ENCODE measurements at regions not wholly inside any gene's neighbourhood (a gene's known extent, or its start where the extent isn't known, plus 50 kb on each side); places are given as distances from the start of the nearest gene placed in this dataset.

DNA sequence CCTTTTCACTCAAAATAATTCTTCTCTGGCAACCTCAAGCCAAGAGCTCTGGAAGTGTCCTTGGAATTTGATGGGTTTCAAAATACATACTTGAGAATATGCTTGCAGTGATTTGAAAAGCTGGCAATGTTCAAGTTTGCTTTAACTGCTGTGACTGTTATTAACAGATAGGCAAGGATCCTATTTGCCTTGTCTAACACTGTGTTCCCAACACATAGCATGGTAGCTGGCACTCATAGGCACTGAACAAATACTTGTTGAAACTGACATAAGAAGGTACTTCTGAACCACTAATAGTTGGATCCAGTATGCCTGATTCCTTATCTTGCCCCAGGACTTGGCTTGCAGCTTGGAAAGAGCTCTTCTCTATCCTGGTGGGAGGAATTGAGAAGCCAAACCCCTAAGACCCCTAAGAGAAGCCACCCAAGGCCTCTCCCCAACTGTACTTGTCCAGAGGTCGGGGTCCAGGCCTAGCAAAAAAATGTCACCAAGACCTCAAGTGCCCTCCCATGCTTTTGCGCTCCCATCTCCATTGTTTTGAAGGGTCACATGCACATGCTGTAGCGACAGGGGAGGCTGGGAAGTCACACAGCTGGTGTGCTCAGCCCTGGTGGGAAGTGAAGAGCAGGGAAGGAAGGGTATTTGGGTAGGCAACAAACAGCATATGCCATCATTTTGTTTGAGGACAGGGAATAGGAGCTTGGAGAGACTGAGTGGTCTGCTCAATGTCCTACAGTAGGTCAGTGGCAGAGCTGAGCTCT lies 118.4 kb upstream of the HAAO start:
- no peak for DNase-seq

DNA sequence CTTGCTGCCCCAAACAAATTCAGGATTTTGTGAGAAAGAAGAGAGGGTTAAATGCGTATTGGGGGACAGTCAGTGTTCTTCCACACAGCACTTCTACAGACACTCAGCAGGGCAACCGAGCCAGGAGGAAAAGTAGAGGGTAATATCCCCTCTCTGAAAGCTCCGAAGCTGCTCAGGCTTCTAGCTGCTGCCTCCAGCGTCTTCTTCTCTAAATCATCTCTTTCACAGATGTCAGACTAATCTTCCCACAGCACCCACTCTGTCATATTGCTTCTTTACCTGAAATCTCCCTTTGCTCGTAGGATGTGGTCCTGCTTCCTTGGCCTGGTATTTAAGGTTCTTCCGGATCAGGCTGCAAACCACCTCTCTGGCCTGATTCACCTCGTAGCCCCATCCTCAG lies 117.6 kb upstream of the HAAO start:
- DNase-seq, result no peak

GRCh38 chr2:42908518-42909200 lies 116.3 kb upstream of the HAAO start:
- DNase-seq, result no peak

DNA sequence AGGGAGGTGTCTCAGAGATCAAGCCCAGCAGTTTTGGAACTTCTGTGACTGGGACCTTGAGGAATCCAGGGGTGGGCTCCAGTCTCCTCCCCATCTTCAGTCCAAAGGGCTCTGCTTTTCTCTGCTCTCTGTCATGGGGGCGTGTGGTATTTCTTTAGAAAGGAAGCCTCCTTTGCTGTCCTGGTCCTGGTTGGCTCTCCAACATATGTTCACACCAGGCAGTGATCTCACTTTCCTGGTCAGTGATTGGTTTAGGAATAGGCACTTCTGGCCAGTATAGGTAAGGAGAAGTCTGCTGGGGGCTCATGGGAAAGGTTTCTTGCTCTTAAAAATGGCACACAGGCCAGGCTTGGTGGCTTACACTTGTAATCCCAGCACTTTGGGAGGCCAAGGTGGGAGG lies 115.5 kb upstream of the HAAO start:
- no peak for DNase-seq

- peak; percentile 38 for DNase-seq
Observed at GRCh38 chr2:42906557-42907411, 114.4 kb upstream of the HAAO start.

GRCh38 chr2:42906111-42906556 lies 113.8 kb upstream of the HAAO start:
- no peak for DNase-seq

GRCh38 chr2:42905341-42906110 lies 113.1 kb upstream of the HAAO start:
- DNase-seq, result no peak

- DNase-seq, result no peak
Observed at GRCh38 chr2:42904576-42904876, 112.1 kb upstream of the HAAO start.

- peak; percentile 63 for DNase-seq
Observed at GRCh38 chr2:42903821-42904575, 111.6 kb upstream of the HAAO start.

DNA sequence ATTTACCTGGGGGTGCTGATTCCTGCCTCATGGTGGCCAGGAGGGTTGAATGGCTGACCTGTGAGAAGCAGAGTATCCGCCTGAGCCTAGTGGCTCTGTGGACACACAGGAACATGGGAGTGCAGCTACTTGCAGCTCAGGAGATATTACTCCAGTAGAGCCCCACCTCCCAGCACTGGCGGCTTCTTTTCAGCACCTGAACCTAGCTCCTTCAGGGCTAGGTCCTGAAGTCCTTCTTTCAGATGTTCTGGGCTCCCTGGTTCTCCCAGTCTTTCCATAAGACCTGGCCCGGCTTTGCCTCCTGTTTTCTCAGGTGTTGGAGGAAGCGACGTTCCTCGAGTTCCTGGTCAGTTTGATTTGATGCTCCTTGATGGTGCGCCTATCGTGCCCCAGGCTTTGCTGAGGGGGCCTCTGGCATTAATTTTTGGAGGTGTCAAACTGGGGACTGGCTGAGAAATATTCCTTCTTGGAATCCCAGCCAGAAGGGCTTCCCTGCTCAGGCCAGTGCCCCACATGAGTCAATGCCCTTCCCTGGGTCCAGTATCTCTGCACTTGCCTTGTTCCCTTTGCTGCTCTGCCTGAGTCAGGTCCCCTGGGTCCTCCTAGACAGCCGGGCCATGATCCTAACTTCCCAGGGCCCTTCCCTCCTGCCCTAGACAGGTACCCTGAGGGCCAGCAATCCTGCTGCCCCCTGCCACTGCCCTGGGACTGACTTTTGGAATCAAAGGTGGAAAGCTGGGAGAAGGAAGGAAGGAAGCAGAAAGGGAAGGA lies 110.7 kb upstream of the HAAO start:
- DNase-seq, result no peak

DNA sequence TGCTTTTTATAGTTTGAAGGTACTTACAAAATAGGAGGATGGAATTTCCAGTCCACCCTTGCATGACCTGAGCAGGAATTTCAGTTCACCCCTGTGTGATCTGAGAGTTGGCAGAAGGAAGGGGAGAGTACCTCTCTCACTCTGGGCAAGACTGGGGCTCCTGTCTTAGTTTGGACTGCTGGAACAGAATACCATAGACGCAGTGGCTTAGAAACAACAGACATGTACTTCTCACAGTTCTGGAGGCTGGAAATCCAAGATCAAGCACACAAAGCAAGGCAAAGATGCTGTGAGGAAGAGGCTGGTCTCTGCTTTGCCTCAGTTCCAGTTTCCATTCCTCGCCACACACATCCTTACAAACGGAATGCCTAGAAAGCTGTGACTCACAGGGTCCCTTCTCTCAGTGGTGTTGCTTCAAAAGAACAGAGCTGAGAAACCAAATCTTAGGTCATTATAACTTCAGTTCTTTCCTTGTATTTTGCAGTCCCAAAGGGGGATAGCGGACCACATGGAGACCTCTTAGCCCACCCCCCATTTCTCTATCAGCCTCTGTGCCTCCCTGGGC lies 108.8 kb upstream of the HAAO start:
- no peak for DNase-seq

DNA sequence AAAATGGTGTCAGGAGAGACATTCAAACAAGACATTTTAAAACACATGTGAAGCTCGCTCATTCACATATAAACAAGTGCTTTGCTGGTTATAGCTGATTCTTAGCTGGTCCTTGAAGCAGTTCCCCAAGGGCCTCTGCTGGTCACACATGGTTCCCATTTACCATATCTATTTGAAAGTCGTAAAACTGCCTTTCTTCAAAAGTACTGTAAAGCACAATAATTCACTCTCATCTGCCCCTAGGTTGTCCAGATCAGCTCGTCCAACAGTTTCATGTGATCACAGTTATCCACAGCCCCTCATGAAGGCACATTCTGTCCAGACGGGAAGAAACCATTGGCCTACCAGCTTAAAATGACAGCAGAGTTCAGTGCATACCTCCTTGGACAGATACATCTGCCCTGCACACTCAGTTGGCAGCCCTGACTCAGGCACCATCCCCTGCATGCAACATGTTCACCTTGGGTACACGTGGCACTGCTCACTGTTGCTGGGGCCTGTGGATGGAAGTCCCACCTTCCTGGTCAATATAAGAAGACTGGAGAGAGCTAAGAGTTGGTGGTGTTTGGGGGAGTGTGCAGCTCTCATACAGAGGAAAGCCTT lies 108.0 kb upstream of the HAAO start:
- no peak for DNase-seq

GRCh38 chr2:42897358-42897757 lies 105.0 kb upstream of the HAAO start:
- no peak for DNase-seq

GRCh38 chr2:42895791-42896135 lies 103.4 kb upstream of the HAAO start:
- DNase-seq, result no peak

DNA sequence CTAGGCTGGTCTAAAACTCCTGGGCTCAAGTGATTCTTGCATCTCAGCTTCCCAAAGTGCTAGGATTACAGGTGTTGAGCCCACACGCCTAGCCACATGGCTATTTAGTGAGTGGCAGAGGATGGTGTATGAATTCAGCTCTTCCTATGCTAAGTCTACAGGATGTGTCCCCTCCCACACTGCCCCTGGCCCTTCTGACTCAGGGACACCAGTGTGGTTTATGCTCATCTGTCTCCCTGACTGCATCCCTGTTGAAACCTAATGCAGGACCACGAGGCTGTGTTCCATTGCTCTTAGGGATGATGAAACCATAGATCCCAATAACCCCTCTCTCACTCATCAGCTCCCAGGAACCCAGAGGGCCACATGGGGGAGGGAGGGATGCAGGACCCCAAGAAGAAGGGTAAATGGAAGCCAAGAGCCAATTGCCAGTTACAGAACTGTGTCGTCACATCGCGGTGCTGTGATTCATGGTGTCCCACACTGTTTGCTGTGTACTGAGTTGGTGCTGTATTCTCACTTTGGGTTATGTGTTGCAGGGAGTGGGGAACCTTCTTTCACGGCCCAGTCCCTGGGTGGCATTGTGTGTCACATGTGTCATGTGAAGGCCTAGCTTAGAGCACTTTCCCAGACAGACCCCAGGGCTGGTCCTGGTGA lies 102.9 kb upstream of the HAAO start:
- DNase-seq, result no peak

DNA sequence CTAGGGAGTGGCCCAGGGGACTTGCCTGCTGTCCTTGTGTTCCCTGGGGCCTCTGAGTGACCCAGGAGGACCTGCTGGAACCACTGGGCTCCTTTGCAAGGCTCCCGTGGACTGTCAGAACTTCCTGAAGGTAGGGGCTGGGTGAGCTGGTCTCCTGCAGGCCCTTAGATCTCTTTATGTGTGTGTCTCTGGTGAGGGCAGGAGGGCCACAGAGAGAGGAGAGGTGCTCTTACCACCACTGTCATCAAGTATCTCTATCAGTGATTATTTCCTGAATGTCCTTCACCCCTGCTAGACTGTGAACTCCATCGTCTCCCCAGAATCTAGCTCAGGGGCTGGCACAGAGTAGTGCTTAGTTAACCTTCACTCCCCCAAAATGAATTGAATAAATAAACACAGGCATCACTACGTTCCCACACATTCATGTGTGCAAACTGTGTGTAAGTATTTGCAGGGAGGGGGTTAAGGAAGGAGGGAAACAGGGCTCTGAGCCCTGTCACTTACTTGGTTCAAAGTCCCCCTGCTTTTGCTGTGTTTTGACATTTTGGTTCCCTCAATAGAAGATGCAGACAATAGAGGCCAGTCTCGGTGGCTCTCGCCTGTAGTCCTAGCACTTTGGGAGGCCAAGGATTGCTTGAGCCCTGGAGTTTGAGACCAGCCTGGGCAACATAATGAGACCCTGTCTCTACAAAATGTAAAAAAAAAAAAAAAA lies 100.8 kb upstream of the HAAO start:
- no peak for DNase-seq

- DNase-seq, result no peak
Observed at GRCh38 chr2:42890791-42891355, 98.5 kb upstream of the HAAO start.

GRCh38 chr2:42888321-42889245 lies 96.2 kb upstream of the HAAO start:
- DNase-seq, result no peak

Measured in NCI-H2107 (cell line).